HG03469 (cell line): ENCODE measurements at regions not wholly inside any gene's neighbourhood (a gene's known extent, or its start where the extent isn't known, plus 50 kb on each side); places are given as distances from the start of the nearest gene placed in this dataset.
"Not testable (repeated sequence)": the region's sequence is repeated elsewhere in the genome, so short reads cannot be mapped to it uniquely, and the experiment has no call there.

Experiments used
- ATAC-seq: cut with Tn5 transposase; IDR thresholded peaks from one replicate; pipeline ENCODE4 v1.9.1; 2021; ENCODE audit warnings: mild to moderate bottlenecking, moderate library complexity, moderate number of reproducible peaks; ENCODE audit not compliant: unreplicated experiment

GRCh38 chrX:113389846-113390245 lies 549.2 kb upstream of the AMOT start:
- no peak for ATAC-seq

GRCh38 chrX:113384628-113385027 lies 544.0 kb upstream of the AMOT start:
- no peak for ATAC-seq

DNA sequence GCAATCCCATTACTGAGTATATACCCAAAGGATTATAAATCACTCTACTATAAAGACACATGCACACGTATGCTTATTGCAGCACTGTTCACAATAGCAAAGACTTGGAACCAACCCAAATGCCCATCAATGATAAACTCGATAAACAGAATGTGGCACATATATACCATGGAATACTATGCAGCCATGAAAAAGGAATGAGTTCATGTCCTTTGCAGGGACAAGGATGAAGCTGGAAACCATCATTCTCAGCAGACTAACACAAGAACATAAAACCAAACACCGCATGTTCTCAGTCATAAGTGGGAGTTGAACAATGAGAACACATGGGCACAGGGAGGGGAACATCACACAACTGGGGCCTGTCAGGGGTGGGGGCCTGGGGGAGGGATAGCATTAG lies 532.8 kb upstream of the AMOT start:
- not testable (repeated sequence) for ATAC-seq

- no peak for ATAC-seq
Observed at GRCh38 chrX:113370006-113370405, 529.4 kb upstream of the AMOT start.

DNA sequence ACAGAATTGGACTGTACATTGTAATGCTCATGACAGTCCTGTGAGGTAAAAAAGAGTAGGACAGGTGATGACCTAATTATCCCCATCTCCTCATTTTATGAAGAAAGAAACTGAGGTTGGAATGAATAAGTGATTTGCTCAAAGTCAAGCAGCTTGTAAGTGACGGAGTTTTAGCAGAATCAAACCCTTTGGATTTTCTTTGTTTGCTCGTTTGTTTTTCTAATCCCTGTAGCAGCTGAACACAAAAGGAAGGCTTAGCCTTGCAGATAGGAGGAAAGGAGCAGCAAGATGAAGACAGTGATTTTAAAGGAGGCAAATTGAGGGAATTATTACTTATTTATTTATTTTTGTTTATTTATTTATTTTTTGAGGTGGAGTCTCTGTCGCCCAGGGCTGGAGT lies 528.4 kb upstream of the AMOT start:
- ATAC-seq: no peak

GRCh38 chrX:113353134-113353533 lies 512.5 kb upstream of the AMOT start:
- ATAC-seq: no peak

GRCh38 chrX:113330416-113330815 lies 489.8 kb upstream of the AMOT start:
- ATAC-seq: no peak

GRCh38 chrX:113315927-113316326 lies 475.3 kb upstream of the AMOT start:
- ATAC-seq: no peak

- no peak for ATAC-seq
Observed at GRCh38 chrX:113305496-113305895, 464.9 kb upstream of the AMOT start.

DNA sequence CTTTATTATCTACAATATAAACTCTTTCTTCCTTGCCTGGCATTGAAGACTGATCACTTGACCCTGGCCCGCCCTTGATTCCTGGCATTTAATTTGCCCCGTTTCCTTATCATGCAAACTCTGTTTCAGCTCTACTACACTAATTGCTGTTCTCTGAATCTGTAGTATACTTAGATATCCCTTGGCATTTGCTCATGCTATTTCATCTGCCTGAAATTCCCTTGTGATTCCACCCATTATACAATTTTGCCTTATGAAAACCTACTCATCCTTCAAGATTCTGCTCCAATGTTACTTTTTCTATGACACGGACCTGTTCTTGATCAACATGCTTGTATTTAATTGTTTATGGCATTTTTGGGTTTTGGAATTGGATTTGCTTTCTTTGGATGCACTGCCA lies 459.9 kb upstream of the AMOT start:
- no peak for ATAC-seq

GRCh38 chrX:113297437-113297836 lies 456.8 kb upstream of the AMOT start:
- ATAC-seq: no peak

GRCh38 chrX:113289503-113289902 lies 448.9 kb upstream of the AMOT start:
- no peak for ATAC-seq

DNA sequence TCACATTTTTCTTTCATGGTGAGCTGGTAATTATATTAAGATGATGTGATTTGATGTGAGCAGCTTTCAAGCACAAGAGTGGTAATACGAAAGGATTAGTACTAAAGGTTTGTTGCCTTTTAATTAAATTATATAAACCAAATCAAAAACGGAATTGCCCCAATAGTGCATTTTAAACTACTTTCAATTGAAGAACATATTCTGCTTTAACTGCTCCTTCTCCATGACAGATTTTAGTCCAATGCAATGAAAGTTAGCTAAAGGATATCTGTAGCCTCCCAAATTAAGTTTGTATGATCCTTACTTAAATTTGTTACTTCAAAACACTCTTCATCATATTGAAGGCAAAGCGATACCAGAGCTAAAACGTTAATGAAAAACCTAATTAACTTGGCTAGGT lies 447.1 kb upstream of the AMOT start:
- no peak for ATAC-seq

DNA sequence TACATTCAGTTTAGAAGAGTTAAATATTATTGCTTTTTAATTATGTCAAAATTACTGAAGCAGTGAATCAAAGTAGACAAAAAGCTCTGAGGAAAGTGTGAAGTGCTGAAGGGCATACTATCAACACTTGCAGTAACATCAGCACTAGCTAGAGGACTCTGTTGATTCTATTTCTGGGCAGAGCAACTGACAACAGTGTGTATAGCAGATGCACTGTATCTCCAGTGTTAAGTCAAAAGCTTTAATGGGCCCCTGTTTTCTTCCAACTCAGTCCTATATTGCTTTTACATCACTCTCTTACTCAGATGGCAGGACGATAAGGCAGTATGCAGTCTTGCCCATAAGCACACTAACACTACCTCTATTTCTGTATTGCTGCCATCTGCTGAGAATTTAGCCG lies 435.2 kb upstream of the AMOT start:
- no peak for ATAC-seq

GRCh38 chrX:113274791-113275190 lies 434.2 kb upstream of the AMOT start:
- ATAC-seq: no peak

DNA sequence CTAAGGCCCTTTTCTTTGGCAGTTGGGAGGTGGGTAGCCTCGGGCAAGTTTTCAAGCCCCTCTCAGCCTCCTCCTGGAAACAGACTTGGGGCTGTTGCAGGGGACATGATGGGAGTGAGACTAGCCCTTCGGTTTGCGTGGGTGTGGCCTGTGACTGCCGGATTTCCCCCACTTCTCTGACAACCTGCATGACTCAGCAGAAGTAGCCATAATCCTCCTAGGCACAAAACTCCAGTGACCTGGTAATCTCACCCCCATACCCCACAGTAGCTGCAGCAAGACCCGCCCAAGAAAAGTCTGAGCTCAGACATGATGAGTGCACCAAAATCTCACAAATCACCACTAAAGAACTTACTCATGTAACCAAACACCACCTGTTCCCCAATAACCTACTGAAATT lies 433.7 kb upstream of the AMOT start:
- ATAC-seq: no peak

- ATAC-seq: no peak
Observed at GRCh38 chrX:113269203-113269602, 428.6 kb upstream of the AMOT start.

GRCh38 chrX:113260474-113260873 lies 419.8 kb upstream of the AMOT start:
- no peak for ATAC-seq

DNA sequence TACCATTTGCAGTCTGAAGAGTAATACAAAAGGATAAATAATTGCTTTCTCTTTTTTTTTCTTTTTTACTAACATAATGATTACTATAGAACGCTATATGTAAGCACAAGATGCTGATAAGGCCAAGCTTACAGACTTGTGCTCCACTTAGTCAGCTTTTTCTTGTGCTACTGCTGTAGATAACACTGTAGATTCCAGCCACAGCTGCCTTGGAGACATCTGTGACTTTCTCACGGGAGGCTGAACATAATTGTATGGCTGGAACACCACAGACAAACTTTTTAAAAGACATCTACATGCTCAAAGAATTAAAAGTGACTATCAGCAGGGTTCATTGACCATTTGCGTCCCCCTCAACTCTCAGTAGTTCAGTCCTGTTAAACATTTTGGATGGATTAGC lies 381.7 kb upstream of the AMOT start:
- no peak for ATAC-seq

DNA sequence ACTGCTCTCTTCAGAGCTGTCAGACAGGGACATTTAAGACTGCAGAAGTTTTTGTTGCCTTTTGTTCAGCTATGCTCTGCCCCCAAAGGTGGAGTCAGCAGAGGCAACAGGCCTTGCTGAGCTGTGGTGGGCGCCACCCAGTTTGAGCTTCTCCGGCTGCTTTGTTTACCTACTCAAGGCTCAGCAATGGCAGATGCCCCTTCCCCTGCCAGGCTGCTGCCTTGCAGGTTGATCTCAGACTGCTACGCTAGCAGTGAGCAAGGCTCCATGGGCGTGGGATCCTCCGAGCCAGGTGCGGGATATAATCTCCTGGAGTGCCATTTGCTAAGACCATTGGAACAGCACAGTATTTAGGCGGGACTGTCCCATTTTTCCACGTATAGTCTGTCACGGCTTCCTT lies 371.4 kb upstream of the AMOT start:
- ATAC-seq: no peak

GRCh38 chrX:113202601-113203000 lies 362.0 kb upstream of the AMOT start:
- ATAC-seq: no peak

- no peak for ATAC-seq
Observed at GRCh38 chrX:113195949-113196348, 355.3 kb upstream of the AMOT start.

DNA sequence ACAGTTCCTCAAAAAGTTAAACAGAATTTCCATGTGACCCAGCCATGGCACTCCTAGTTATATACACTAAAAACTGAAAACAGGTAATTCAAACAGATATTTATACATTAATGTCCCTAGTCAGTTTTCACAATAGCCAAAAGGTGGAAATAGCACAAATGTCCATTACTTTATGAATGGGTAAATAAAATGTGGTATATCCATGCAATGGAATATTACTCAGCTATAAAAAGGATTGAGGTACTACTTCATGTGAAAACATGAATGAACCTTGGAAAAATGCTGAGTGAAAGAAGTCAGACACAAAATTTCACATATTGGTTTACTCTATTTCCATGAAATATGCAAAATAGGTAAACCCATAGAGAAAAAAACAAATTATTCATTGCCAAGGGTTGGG lies 351.8 kb upstream of the AMOT start:
- no peak for ATAC-seq

DNA sequence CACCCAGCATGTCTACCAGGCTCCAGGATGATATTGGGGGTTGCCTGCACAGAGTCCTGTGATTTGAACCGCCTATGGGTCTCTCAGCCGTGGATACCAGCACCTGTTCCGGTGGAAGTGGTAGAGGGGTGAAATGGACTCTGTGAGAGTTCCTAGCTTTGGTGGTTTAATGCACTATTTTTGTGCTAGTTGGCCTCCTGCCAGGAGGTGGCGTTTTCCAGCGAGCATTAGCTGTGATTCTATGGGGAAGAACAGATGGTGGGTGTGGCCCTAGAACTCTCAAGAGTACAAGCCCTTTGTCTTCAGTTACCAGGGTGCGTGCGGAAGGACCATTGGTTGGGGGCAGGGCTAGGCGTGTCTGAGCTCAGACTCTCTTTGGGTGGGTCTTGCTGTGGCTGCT lies 316.9 kb upstream of the AMOT start:
- ATAC-seq: no peak
